ENCODE measurements at regions not wholly inside any gene's neighbourhood (a gene's known extent, or its start where the extent isn't known, plus 50 kb on each side); places are given as distances from the start of the nearest gene placed in this dataset.
"Not testable (repeated sequence)": the region's sequence is repeated elsewhere in the genome, so short reads cannot be mapped to it uniquely, and the experiment has no call there.

DNA sequence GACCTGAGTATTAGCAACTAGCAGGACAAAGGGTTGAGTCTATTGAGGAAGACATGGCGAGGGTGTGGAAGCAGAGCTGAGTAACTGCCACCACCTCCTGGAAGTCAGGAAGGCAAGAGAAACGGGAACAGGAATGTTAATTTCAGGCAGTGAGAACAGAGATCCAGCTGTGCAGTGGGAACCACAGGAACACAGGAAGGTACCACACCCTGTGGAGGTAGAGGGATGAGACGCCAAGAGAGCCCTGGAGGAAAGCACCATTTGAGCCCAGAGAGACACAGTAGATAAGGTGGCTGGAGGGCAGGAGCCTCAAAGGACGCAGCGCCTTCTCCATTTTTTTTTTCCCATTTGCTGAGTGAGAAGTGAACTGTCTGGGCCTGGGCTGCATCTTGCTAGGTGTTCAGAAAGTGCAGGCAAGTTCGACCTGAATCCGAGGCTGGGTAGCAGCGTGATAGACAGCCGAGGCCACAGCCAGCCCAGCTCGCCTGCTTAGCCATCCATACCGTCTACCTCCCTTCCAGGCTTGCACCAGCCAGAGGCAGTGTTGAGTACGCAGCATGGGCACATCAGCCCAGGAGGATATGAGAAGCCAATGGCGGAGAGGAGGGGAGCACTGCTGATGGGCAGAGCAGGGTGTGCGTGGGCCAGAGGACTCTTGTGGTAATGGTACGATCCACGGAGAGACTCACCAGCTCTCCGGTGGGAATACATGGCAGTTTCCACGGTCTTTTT lies 306.7 kb downstream of the ANAPC1 start:
- TF ChIP-seq, protein P1, sequence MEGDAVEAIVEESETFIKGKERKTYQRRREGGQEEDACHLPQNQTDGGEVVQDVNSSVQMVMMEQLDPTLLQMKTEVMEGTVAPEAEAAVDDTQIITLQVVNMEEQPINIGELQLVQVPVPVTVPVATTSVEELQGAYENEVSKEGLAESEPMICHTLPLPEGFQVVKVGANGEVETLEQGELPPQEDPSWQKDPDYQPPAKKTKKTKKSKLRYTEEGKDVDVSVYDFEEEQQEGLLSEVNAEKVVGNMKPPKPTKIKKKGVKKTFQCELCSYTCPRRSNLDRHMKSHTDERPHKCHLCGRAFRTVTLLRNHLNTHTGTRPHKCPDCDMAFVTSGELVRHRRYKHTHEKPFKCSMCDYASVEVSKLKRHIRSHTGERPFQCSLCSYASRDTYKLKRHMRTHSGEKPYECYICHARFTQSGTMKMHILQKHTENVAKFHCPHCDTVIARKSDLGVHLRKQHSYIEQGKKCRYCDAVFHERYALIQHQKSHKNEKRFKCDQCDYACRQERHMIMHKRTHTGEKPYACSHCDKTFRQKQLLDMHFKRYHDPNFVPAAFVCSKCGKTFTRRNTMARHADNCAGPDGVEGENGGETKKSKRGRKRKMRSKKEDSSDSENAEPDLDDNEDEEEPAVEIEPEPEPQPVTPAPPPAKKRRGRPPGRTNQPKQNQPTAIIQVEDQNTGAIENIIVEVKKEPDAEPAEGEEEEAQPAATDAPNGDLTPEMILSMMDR (IDR thresholded peaks at IDR 0.05), result not testable (repeated sequence)
- TF ChIP-seq EP300, POLR2A (IDR thresholded peaks at IDR 0.05): not testable (repeated sequence)

Data from stomach (tissue), 4 donors.